Muscle of leg (tissue), 3 donors: ENCODE measurements at regions not wholly inside any gene's neighbourhood (a gene's known extent, or its start where the extent isn't known, plus 50 kb on each side); places are given as distances from the start of the nearest gene placed in this dataset.
"Not testable (repeated sequence)": the region's sequence is repeated elsewhere in the genome, so short reads cannot be mapped to it uniquely, and the experiment has no call there.

Experiments
- DNase-seq: peaks from one replicate; pipeline ENCODE4 v3.0.0; 2013
- H3K27ac ChIP-seq: one replicate; pipeline ENCODE4 v1.5.1; 2013; ENCODE audit warnings: mild to moderate bottlenecking, low read length, control low read depth
- H3K27me3 ChIP-seq: one replicate; pipeline ENCODE4 v1.6.1; 2013; ENCODE audit warnings: low read length; ENCODE audit not compliant: control insufficient read depth, insufficient read depth
- H3K36me3 ChIP-seq: one replicate; pipeline ENCODE4 v1.6.1; 2013; ENCODE audit warnings: low read length; ENCODE audit not compliant: control insufficient read depth, insufficient read depth
- H3K4me1 ChIP-seq: one replicate; pipeline ENCODE4 v1.6.1; 2013; ENCODE audit warnings: low read length; ENCODE audit not compliant: control insufficient read depth, insufficient read depth
- H3K4me3 ChIP-seq: one replicate; pipeline ENCODE4 v1.5.1; 2013; ENCODE audit warnings: low read length, control low read depth
- H3K9me3 ChIP-seq: replicated peaks from 2 replicates; pipeline ENCODE4 v1.6.1; 2013; ENCODE audit warnings: low read depth, low read length; ENCODE audit not compliant: control insufficient read depth
- WGBS: methylation state at CpG from one replicate; pipeline ENCODE4 v1.1.5; 2013; ENCODE audit warnings: missing lambda C conversion rate; ENCODE audit not compliant: insufficient coverage; 5-methylcytosine and 5-hydroxymethylcytosine counted together

DNA sequence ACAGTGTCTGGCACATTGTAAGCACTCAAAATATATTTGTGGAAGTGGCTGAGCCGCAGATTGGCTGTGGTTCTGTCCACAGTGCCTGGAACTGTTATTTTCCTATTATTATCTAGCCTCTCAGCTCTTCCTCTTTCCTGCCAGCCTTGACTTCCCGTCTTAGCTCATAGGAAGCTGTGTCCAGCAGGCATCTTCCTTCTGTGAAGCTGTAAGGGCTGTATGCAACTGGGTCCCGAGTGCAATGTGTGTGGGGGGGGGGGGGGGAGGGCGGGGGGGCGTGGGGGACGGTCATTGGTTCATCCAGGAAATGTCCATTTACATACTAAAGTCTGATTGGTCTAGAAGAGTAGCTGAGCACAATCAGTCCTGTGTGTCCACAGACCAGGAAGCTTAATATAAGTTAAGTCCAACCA, 210.7 kb downstream of the PDGFRA start:
- no CpG with 5 or more reads among the region's 6 CpGs for WGBS
- no peaks in the 10 kb centered on the region for H3K9me3 ChIP-seq
- H3K36me3 ChIP-seq: no peaks in the 10 kb centered on the region
- no peak overlapping the region for H3K27ac ChIP-seq
- no peaks in the 10 kb centered on the region for H3K27me3 ChIP-seq
- no peak overlapping the region for H3K4me3 ChIP-seq
- H3K4me1 ChIP-seq: no peaks in the 10 kb centered on the region
- peak; percentile 66 for DNase-seq

- no peaks in the 10 kb centered on the region for H3K36me3 ChIP-seq
- peak overlapping the region; percentile 40 for H3K27ac ChIP-seq
- H3K4me1 ChIP-seq: no peaks in the 10 kb centered on the region
- no peaks in the 10 kb centered on the region for H3K27me3 ChIP-seq
- WGBS: no CpG with 5 or more reads among the region's 7 CpGs
- H3K4me3 ChIP-seq: no peak overlapping the region
- no peaks in the 10 kb centered on the region for H3K9me3 ChIP-seq
- DNase-seq: peak; percentile 16
These were observed 211.5 kb downstream of the PDGFRA start for GRCh38 chr4:54440394-54441136.

GRCh38 chr4:54445866-54446265, 211.9 kb upstream of the KIT start:
- Histone ChIP-seq H3K9me3 (peaks cover 4% of the 10 kb centered on the region), H3K4me3 (no peak overlapping the region), H3K36me3 (no peaks in the 10 kb centered on the region), H3K27me3 (no peaks in the 10 kb centered on the region), H3K27ac (no peak overlapping the region), H3K4me1 (no peaks in the 10 kb centered on the region)
- peak; percentile 74 for DNase-seq

GRCh38 chr4:54446581-54446980, 211.2 kb upstream of the KIT start:
- Histone ChIP-seq H3K27ac (no peak overlapping the region), H3K27me3 (no peaks in the 10 kb centered on the region), H3K36me3 (no peaks in the 10 kb centered on the region), H3K4me1 (no peaks in the 10 kb centered on the region), H3K9me3 (peaks cover 4% of the 10 kb centered on the region), H3K4me3 (no peak overlapping the region)
- no CpG with 5 or more reads among the region's 1 CpG for WGBS
- peak; percentile 28 for DNase-seq

DNA sequence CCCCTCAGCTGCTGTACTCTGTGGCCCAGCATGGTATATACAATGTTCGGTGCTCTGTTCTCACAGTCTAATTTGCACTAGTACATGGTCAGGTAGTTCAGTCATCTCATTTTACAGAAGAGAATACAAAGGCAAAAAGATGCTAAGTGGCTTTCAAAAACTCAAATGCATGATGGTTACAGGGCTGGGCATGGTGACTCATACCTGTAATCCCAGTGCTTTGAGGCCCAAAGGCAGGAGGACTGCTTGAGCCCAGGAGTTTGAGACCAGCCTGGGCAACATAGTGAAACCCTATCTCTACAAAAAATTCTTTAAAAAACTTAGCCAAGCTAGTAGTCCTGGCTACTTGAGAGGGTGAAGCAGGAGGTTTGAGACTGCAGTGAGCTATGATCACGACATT, 210.5 kb upstream of the KIT start:
- Histone ChIP-seq H3K4me1 (no peaks in the 10 kb centered on the region), H3K27ac (no peak overlapping the region), H3K4me3 (no peak overlapping the region), H3K36me3 (no peaks in the 10 kb centered on the region), H3K9me3 (peaks cover 4% of the 10 kb centered on the region), H3K27me3 (no peaks in the 10 kb centered on the region)
- DNase-seq: no peak
- WGBS: no CpG with 5 or more reads among the region's 2 CpGs

- no peak overlapping the region for H3K4me3 ChIP-seq
- 88% methylated on average over 1 of the region's 5 CpGs for WGBS
- no peak overlapping the region for H3K27ac ChIP-seq
- no peak for DNase-seq
- no peaks in the 10 kb centered on the region for H3K36me3 ChIP-seq
- no peaks in the 10 kb centered on the region for H3K27me3 ChIP-seq
- peaks cover 4% of the 10 kb centered on the region for H3K9me3 ChIP-seq
- H3K4me1 ChIP-seq: no peaks in the 10 kb centered on the region
These were observed 207.8 kb upstream of the KIT start for GRCh38 chr4:54449999-54450398.

DNA sequence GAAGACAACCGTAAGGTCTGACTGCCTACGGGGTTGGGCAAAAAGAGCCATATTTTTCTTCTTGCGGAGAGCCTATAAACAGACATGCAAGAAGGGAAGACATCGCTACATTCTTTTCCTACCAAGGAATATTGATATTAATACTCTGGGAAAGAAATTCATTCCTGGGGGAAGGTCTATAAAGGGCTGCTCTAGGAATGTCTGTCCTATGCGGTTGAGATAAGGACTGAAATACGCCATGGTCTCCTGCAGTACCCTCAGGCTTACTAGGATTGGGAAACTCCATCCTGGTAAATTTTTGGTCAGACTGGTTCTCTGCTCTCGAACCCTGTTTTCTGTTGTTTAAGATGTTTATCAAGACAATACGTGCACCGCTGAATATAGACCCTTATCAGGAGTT, 190.8 kb upstream of the KIT start:
- not testable (repeated sequence) for DNase-seq, H3K36me3 ChIP-seq, H3K9me3 ChIP-seq, H3K4me3 ChIP-seq, H3K27ac ChIP-seq, H3K27me3 ChIP-seq, H3K4me1 ChIP-seq
- WGBS: 100% methylated on average over 2 of the region's 9 CpGs

DNA sequence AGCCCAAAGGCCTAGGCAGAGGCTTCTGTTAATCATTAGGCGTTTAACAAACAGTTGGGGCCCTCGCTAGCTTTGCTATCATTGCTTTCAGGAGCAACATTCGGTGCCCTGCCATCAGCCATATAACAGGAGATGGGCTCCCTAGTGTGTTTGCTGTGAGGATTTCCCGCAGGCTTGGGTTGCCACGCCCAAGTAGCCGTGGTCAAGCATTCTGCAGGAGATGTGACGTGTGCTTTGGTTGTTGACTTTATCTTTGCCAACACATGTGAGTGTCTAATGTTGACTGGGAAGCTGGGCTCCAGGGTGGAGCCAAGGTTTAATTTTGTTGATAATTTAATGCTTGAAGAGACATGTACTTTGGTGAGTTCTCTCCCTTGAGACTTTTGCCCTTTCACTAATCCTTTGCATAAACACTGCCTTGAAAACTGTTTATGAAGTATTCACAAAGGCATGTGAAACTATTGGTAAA, 184.6 kb upstream of the KIT start:
- Histone ChIP-seq H3K4me3 (no peak overlapping the region), H3K4me1 (no peaks in the 10 kb centered on the region), H3K27ac (no peak overlapping the region), H3K36me3 (no peaks in the 10 kb centered on the region), H3K9me3 (no peaks in the 10 kb centered on the region), H3K27me3 (no peaks in the 10 kb centered on the region)
- DNase-seq: peak; percentile 1
- WGBS: 76% methylated on average over 7 of the region's 7 CpGs

GRCh38 chr4:54473798-54474197, 184.0 kb upstream of the KIT start:
- H3K9me3 ChIP-seq: no peaks in the 10 kb centered on the region
- no peaks in the 10 kb centered on the region for H3K27me3 ChIP-seq
- H3K27ac ChIP-seq: no peak overlapping the region
- H3K36me3 ChIP-seq: no peaks in the 10 kb centered on the region
- no peak overlapping the region for H3K4me3 ChIP-seq
- WGBS: no CpG with 5 or more reads among the region's 6 CpGs
- no peaks in the 10 kb centered on the region for H3K4me1 ChIP-seq
- no peak for DNase-seq

- Histone ChIP-seq H3K27me3 (no peaks in the 10 kb centered on the region), H3K36me3 (no peaks in the 10 kb centered on the region), H3K4me3 (no peak overlapping the region), H3K4me1 (no peaks in the 10 kb centered on the region), H3K9me3 (peaks cover 6% of the 10 kb centered on the region), H3K27ac (no peak overlapping the region)
- no peak for DNase-seq
These were observed 182.2 kb upstream of the KIT start for GRCh38 chr4:54475546-54475945.
